ENCODE measurements at regions not wholly inside any gene's neighbourhood (a gene's known extent, or its start where the extent isn't known, plus 50 kb on each side); places are given as distances from the start of the nearest gene placed in this dataset.
"Not testable (repeated sequence)": the region's sequence is repeated elsewhere in the genome, so short reads cannot be mapped to it uniquely, and the experiment has no call there.

GRCh38 chr7:85262891-85263290, 76.0 kb upstream of the SEMA3D start:
- H3K4me1 ChIP-seq, result no peaks in the 10 kb centered on the region
- H3K27ac ChIP-seq, result no peak overlapping the region
- H3K36me3 ChIP-seq, result no peaks in the 10 kb centered on the region
- TF ChIP-seq POLR2A (IDR thresholded peaks at IDR 0.05) (no peak), POLR2AphosphoS5 (IDR thresholded peaks at IDR 0.05) (no peak), CTCF (IDR thresholded peaks at IDR 0.05 in 8 of 11, conservative IDR thresholded peaks at IDR 0.05 in 3 of 11) (no peak)
- H3K9me3 ChIP-seq, result no peaks in the 10 kb centered on the region
- DNase-seq, result no peak
- H3K27me3 ChIP-seq (replicated peaks in 1 of 7), result no peaks in the 10 kb centered on the region
- no peak overlapping the region for H3K4me3 ChIP-seq
- WGBS, 5 donors, result 64 to 80% (median 77%) methylated on average over 6 of the region's 6 CpGs
- intact Hi-C loops (cut with DNase I; ENCODE audit: low total_unique reads), result no loop called here

GRCh38 chr7:85261336-85261735, 74.5 kb upstream of the SEMA3D start:
- no peaks in the 10 kb centered on the region for H3K36me3 ChIP-seq
- intact Hi-C loops (cut with DNase I; ENCODE audit: low total_unique reads), result no loop called here
- no peaks in the 10 kb centered on the region for H3K27me3 ChIP-seq (replicated peaks in 1 of 7)
- H3K9me3 ChIP-seq, result no peaks in the 10 kb centered on the region
- no peak overlapping the region for H3K4me3 ChIP-seq
- no peak for DNase-seq
- no peaks in the 10 kb centered on the region for H3K4me1 ChIP-seq
- TF ChIP-seq CTCF (IDR thresholded peaks at IDR 0.05 in 8 of 11, conservative IDR thresholded peaks at IDR 0.05 in 3 of 11) (no peak), POLR2AphosphoS5 (IDR thresholded peaks at IDR 0.05) (no peak), POLR2A (IDR thresholded peaks at IDR 0.05) (no peak)
- WGBS, 5 donors, result 45 to 88% (median 60%) methylated on average over 2 of the region's 2 CpGs
- H3K27ac ChIP-seq, result no peak overlapping the region

- H3K9me3 ChIP-seq; H3K4me3 ChIP-seq; intact Hi-C loops (cut with DNase I; ENCODE audit: low total_unique reads); H3K27me3 ChIP-seq (replicated peaks in 1 of 7); DNase-seq; H3K4me1 ChIP-seq; H3K36me3 ChIP-seq; H3K27ac ChIP-seq: not testable (repeated sequence)
- 87 to 98% (median 95%) methylated on average over 16 to 19 of the region's 19 CpGs for WGBS, 5 donors
These were observed 62.9 kb upstream of the SEMA3D start for GRCh38 chr7:85249787-85250186.

GRCh38 chr7:85239109-85239508, 52.3 kb upstream of the SEMA3D start:
- TF ChIP-seq POLR2A (IDR thresholded peaks at IDR 0.05), result no peak
- TF ChIP-seq CTCF (IDR thresholded peaks at IDR 0.05 in 8 of 11, conservative IDR thresholded peaks at IDR 0.05 in 3 of 11), result no peak
- TF ChIP-seq POLR2AphosphoS5 (IDR thresholded peaks at IDR 0.05), result no peak
- H3K27ac ChIP-seq, result no peak overlapping the region
- no peaks in the 10 kb centered on the region for H3K4me1 ChIP-seq
- no peak overlapping the region for H3K4me3 ChIP-seq
- 64 to 93% (median 82%) methylated on average over 4 of the region's 4 CpGs for WGBS, 5 donors
- no peaks in the 10 kb centered on the region for H3K36me3 ChIP-seq
- no peaks in the 10 kb centered on the region for H3K9me3 ChIP-seq
- DNase-seq, result no peak
- intact Hi-C loops (cut with DNase I; ENCODE audit: low total_unique reads), result no loop called here
- H3K27me3 ChIP-seq (replicated peaks in 1 of 7), result no peaks in the 10 kb centered on the region

- H3K36me3 ChIP-seq, result no peaks in the 10 kb centered on the region
- H3K9me3 ChIP-seq, result no peaks in the 10 kb centered on the region
- 86 to 97% (median 92%) methylated on average over 4 of the region's 4 CpGs for WGBS, 5 donors
- no peak for DNase-seq
- intact Hi-C loops (cut with DNase I; ENCODE audit: low total_unique reads), result no loop called here
- H3K27ac ChIP-seq, result no peak overlapping the region
- no peak overlapping the region for H3K4me3 ChIP-seq
- H3K4me1 ChIP-seq, result no peaks in the 10 kb centered on the region
- no peak for TF ChIP-seq POLR2A (IDR thresholded peaks at IDR 0.05)
- TF ChIP-seq CTCF (IDR thresholded peaks at IDR 0.05 in 8 of 11, conservative IDR thresholded peaks at IDR 0.05 in 3 of 11), result no peak
- H3K27me3 ChIP-seq (replicated peaks in 1 of 7), result no peaks in the 10 kb centered on the region
These were observed 50.9 kb upstream of the SEMA3D start for GRCh38 chr7:85237721-85238120.

All from spleen (tissue), 11 donors.